Natural killer cell (primary cell): ENCODE measurements at regions not wholly inside any gene's neighbourhood (a gene's known extent, or its start where the extent isn't known, plus 50 kb on each side); places are given as distances from the start of the nearest gene placed in this dataset.

Source experiments
- ATAC-seq, 3 donors: fragments of 150-1000 bp in 2 of 3; fragments of 200-7000 bp in 1 of 3; cut with Tn5 transposase; 1 replicate in 1 of 3; 2 replicates in 2 of 3; pipeline ENCODE4 v1.10.0; 2021; ENCODE audit warnings: mild to moderate bottlenecking in 2 of 3, moderate library complexity in 2 of 3
- DNase-seq, 2 donors: peaks; one replicate each; pipeline versions ENCODE4 v3.0.0 to v3.0.0-alpha.2; 2013 to 2021; ENCODE audit warnings: mixed read lengths in 1 of 2
- H3K27ac ChIP-seq: one replicate; pipeline ENCODE4 v1.5.1; 2013; ENCODE audit warnings: mild to moderate bottlenecking, low read length
- H3K27me3 ChIP-seq: one replicate; pipeline ENCODE4 v1.6.1; 2013; ENCODE audit warnings: low read length; ENCODE audit not compliant: control insufficient read depth, insufficient read depth
- H3K36me3 ChIP-seq: one replicate; pipeline ENCODE4 v1.6.1; 2013; ENCODE audit warnings: low read length; ENCODE audit not compliant: control insufficient read depth, insufficient read depth
- H3K4me1 ChIP-seq: one replicate; pipeline ENCODE4 v1.6.1; 2013; ENCODE audit warnings: low read length; ENCODE audit not compliant: control insufficient read depth, insufficient read depth
- H3K4me3 ChIP-seq: one replicate; pipeline ENCODE4 v1.5.1; 2013; ENCODE audit warnings: low read length
- H3K9me3 ChIP-seq: one replicate; pipeline ENCODE4 v1.6.1; 2013; ENCODE audit warnings: low read length; ENCODE audit not compliant: control insufficient read depth, insufficient read depth
- H3K27ac Mint-ChIP-seq, 2 donors: one replicate each; pipeline ENCODE4 v1.8.0; 2022; ENCODE audit warnings: mild to moderate bottlenecking in 2 of 2, mixed read lengths in 2 of 2, moderate library complexity in 1 of 2
- H3K27me3 Mint-ChIP-seq, 2 donors: one replicate each; pipeline ENCODE4 v1.8.0; 2022; ENCODE audit warnings: low read depth in 2 of 2, mixed read lengths in 2 of 2
- H3K36me3 Mint-ChIP-seq: one replicate; pipeline ENCODE4 v1.8.0; 2022; ENCODE audit warnings: mixed read lengths
- H3K4me1 Mint-ChIP-seq, 2 donors: one replicate each; pipeline ENCODE4 v1.8.0; 2022; ENCODE audit warnings: mixed read lengths in 2 of 2
- H3K4me3 Mint-ChIP-seq: one replicate; pipeline ENCODE4 v1.8.0; 2022; ENCODE audit warnings: mild to moderate bottlenecking, moderate library complexity, mixed read lengths
- H3K9me3 Mint-ChIP-seq, 2 donors: one replicate each; pipeline ENCODE4 v1.8.0; 2022; ENCODE audit warnings: mixed read lengths in 2 of 2
- CTCF ChIP-seq: fragments of 200-600 bp; IDR thresholded peaks from one replicate; pipeline ENCODE4 v1.8.0; 2022; ENCODE audit warnings: antibody characterized with exemption
- WGBS: methylation state at CpG from one replicate; pipeline ENCODE4 v1.1.7; 2013; ENCODE audit warnings: missing lambda C conversion rate; ENCODE audit not compliant: insufficient coverage; 5-methylcytosine and 5-hydroxymethylcytosine counted together
- intact Hi-C: fragments of 100-400 bp; cut with micrococcal nuclease; formaldehyde crosslinking; loops from one replicate; pipeline ENCODE4 v1.14.2; 2022

DNA sequence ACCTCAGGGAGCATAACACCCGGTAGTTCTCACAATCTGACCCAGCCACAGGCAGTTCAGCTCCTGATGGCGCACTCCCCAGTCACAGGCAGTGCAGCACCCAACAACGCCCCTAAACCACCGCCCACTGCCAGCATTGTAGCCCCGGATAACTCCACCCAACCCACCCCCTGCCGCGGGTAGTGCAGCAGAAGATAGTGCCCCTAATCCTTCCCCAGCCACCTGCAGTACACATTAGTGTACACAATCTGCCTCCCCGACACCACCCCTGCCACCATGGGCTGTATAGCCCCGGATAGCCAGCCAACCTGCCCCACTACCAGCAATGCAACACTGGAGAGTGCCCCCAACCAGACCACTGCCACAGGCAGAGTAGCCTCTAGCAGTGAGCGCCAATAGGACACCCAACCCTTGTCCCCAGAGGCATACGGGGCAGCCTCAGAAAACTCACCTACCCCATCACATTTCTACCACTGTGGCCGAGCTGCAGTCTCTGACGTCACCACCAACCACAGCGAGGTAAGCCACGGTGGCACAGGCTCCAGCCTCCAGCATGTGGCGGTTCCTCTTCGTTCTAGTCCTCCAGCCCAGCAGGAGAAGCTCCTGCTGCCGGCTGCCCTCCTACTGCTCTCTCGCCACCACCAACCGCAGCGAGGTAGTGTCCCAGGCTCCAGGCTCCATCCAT lies 877.3 kb downstream of the KCNJ18 start:
- no peak for TF ChIP-seq CTCF
- DNase-seq: no peak

DNA sequence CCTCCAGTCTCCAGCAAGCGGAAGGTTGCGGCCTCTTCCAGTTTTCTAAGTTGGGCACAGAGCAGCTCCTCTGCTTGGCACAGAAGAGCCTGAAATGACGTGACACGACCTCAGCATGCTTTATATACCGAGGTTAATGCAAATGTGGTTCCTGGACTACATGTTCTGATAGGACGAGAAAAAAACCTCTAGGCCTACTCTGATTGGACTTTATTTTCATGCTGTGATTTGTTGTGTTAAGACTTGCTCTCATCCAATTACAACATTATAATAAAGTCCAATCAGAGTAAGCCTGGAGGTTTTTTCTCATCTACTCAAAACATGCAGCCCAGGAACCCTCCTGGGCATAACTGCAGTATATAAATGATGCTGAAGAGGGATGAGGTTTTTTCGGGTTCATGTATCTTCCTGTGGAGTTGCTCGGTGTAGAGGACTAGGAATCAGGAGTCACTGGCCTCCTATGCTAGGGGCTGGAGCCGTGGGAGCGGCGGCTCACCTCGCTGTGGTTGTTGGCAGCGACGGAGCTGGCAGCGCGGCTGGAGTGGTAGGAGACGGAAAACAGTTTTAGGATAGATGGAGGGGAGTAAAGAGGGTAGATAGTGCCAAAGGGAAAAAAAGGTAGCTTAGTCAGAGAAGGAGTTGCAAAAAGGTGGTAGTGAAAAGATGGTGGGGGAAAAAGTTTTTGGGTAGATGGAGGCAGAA lies 878.0 kb downstream of the KCNJ18 start:
- TF ChIP-seq CTCF: no peak
- H3K36me3 Mint-ChIP-seq: peaks cover 7% of the 10 kb centered on the region
- ATAC-seq (no peak), DNase-seq (no peak)
- Histone ChIP-seq H3K4me1 (no peaks in the 10 kb centered on the region), H3K9me3 (peaks cover 15% of the 10 kb centered on the region), H3K4me3 (no peak overlapping the region), H3K27ac (no peak overlapping the region), H3K36me3 (no peaks in the 10 kb centered on the region), H3K27me3 (no peaks in the 10 kb centered on the region)
- H3K4me3 Mint-ChIP-seq: no peak overlapping the region
- intact Hi-C loops: no loop called here
- H3K27me3 Mint-ChIP-seq: no peaks in the 10 kb centered on the region
- peaks cover 15 to 18% of the 10 kb centered on the region in 2 donors for H3K9me3 Mint-ChIP-seq
- no peak overlapping the region for H3K27ac Mint-ChIP-seq
- peaks cover 0 to 4% of the 10 kb centered on the region in 2 donors for H3K4me1 Mint-ChIP-seq
- WGBS: 80% methylated on average over 17 of the region's 17 CpGs

More for the DNA sequence above, 877.3 kb downstream of the KCNJ18 start:
- Histone ChIP-seq H3K4me1 (no peaks in the 10 kb centered on the region), H3K27me3 (no peaks in the 10 kb centered on the region), H3K9me3 (peaks cover 15% of the 10 kb centered on the region), H3K4me3 (no peak overlapping the region), H3K36me3 (no peaks in the 10 kb centered on the region), H3K27ac (no peak overlapping the region)
- 92% methylated on average over 21 of the region's 21 CpGs for WGBS
- Mint-ChIP-seq H3K27ac (no peak overlapping the region), H3K9me3 (peaks cover 17 to 18% of the 10 kb centered on the region in 2 donors), H3K4me1 (peaks cover 0 to 4% of the 10 kb centered on the region in 2 donors), H3K4me3 (no peak overlapping the region), H3K36me3 (peaks cover 7% of the 10 kb centered on the region), H3K27me3 (no peaks in the 10 kb centered on the region)
- intact Hi-C loops: no loop called here
- no peak for ATAC-seq

- no peaks in the 10 kb centered on the region for H3K4me1 ChIP-seq
- TF ChIP-seq CTCF: no peak
- 57% methylated on average over 3 of the region's 3 CpGs for WGBS
- no peak for ATAC-seq
- H3K9me3 Mint-ChIP-seq: peaks cover 8 to 16% of the 10 kb centered on the region in 2 donors
- H3K27me3 Mint-ChIP-seq: no peaks in the 10 kb centered on the region
- no peaks in the 10 kb centered on the region for H3K4me1 Mint-ChIP-seq
- H3K27ac ChIP-seq: no peak overlapping the region
- H3K36me3 Mint-ChIP-seq: no peaks in the 10 kb centered on the region
- H3K9me3 ChIP-seq: no peaks in the 10 kb centered on the region
- H3K27ac Mint-ChIP-seq: no peak overlapping the region
- no peak for DNase-seq
- no peak overlapping the region for H3K4me3 Mint-ChIP-seq
- no peaks in the 10 kb centered on the region for H3K27me3 ChIP-seq
- intact Hi-C loops: no loop called here
- H3K4me3 ChIP-seq: no peak overlapping the region
- H3K36me3 ChIP-seq: no peaks in the 10 kb centered on the region
Measured at GRCh38 chr17:22599322-22599721, 907.0 kb downstream of the KCNJ18 start.
